Activated CD4-positive, alpha-beta T cell treated with anti-CD3 and anti-CD28 coated beads, Interleukin-2, amount 10 ng/mL, durations not matched to agents 24 days and 14 days (primary cell): ENCODE measurements at regions not wholly inside any gene's neighbourhood (a gene's known extent, or its start where the extent isn't known, plus 50 kb on each side); places are given as distances from the start of the nearest gene placed in this dataset.

ENCODE experiments used
- DNase-seq: peaks from one replicate; pipeline ENCODE4 v3.0.0; 2022
- H3K27ac Mint-ChIP-seq: one replicate; pipeline ENCODE4 v1.8.0; 2022; ENCODE audit warnings: mild to moderate bottlenecking, mixed read lengths
- H3K27me3 Mint-ChIP-seq: one replicate; pipeline ENCODE4 v1.8.0; 2022; ENCODE audit warnings: mixed read lengths
- H3K36me3 Mint-ChIP-seq: one replicate; pipeline ENCODE4 v1.8.0; 2022; ENCODE audit warnings: low read depth, mild to moderate bottlenecking, mixed read lengths
- H3K4me1 Mint-ChIP-seq: one replicate; pipeline ENCODE4 v1.8.0; 2021; ENCODE audit warnings: mixed read lengths
- H3K4me3 Mint-ChIP-seq: one replicate; pipeline ENCODE4 v1.8.0; 2022; ENCODE audit warnings: mild to moderate bottlenecking, moderate library complexity, mixed read lengths
- H3K9me3 Mint-ChIP-seq: one replicate; pipeline ENCODE4 v1.8.0; 2021; ENCODE audit warnings: mixed read lengths
- intact Hi-C: fragments of 100-400 bp; cut with micrococcal nuclease; formaldehyde crosslinking; loops from one replicate; pipeline ENCODE4 v1.15.1; 2023

- Mint-ChIP-seq H3K4me1 (peaks cover 25% of the 10 kb centered on the region), H3K27ac (no peak overlapping the region), H3K36me3 (peaks cover 3% of the 10 kb centered on the region), H3K27me3 (no peaks in the 10 kb centered on the region), H3K9me3 (no peaks in the 10 kb centered on the region), H3K4me3 (no peak overlapping the region)
- DNase-seq: no peak
- intact Hi-C loops: no loop called here
Measured at GRCh38 chr21:43364261-43364510, 62.7 kb downstream of the SIK1 start.

- DNase-seq: no peak
- no peaks in the 10 kb centered on the region for H3K27me3 Mint-ChIP-seq
- peaks cover 23% of the 10 kb centered on the region for H3K4me1 Mint-ChIP-seq
- no peaks in the 10 kb centered on the region for H3K9me3 Mint-ChIP-seq
- H3K27ac Mint-ChIP-seq: no peak overlapping the region
- intact Hi-C loops: no loop called here
- H3K36me3 Mint-ChIP-seq: peaks cover 3% of the 10 kb centered on the region
- no peak overlapping the region for H3K4me3 Mint-ChIP-seq
Measured at GRCh38 chr21:43363506-43364260, 63.2 kb downstream of the SIK1 start.

- peak overlapping the region; percentile 93 for H3K27ac Mint-ChIP-seq
- peaks cover 24% of the 10 kb centered on the region for H3K4me1 Mint-ChIP-seq
- peaks cover 5% of the 10 kb centered on the region for H3K36me3 Mint-ChIP-seq
- intact Hi-C loops: no loop called here
- no peaks in the 10 kb centered on the region for H3K27me3 Mint-ChIP-seq
- H3K9me3 Mint-ChIP-seq: no peaks in the 10 kb centered on the region
- peak overlapping the region; percentile 78 for H3K4me3 Mint-ChIP-seq
- DNase-seq: peak; percentile 67
Measured at GRCh38 chr21:43362915-43363314, 64.0 kb downstream of the SIK1 start.

- Mint-ChIP-seq H3K9me3 (no peaks in the 10 kb centered on the region), H3K4me3 (peak overlapping the region; percentile 78), H3K27me3 (no peaks in the 10 kb centered on the region), H3K27ac (peak overlapping the region; percentile 93), H3K36me3 (peaks cover 5% of the 10 kb centered on the region), H3K4me1 (peaks cover 24% of the 10 kb centered on the region)
- DNase-seq: peak; percentile 95
- intact Hi-C loops: no loop called here
Measured at GRCh38 chr21:43362321-43362791, 64.6 kb downstream of the SIK1 start.

GRCh38 chr21:43361493-43362296, 65.2 kb downstream of the SIK1 start:
- Mint-ChIP-seq H3K27me3 (no peaks in the 10 kb centered on the region), H3K4me3 (peak overlapping the region; percentile 78), H3K4me1 (peaks cover 24% of the 10 kb centered on the region), H3K9me3 (no peaks in the 10 kb centered on the region), H3K36me3 (peaks cover 5% of the 10 kb centered on the region), H3K27ac (peak overlapping the region; percentile 93)
- DNase-seq: peak; percentile 86
- intact Hi-C loops: no loop called here

GRCh38 chr21:43361127-43361492, 65.8 kb downstream of the SIK1 start:
- H3K36me3 Mint-ChIP-seq: peaks cover 5% of the 10 kb centered on the region
- peak overlapping the region; percentile 78 for H3K4me3 Mint-ChIP-seq
- intact Hi-C loops: no loop called here
- no peaks in the 10 kb centered on the region for H3K9me3 Mint-ChIP-seq
- no peaks in the 10 kb centered on the region for H3K27me3 Mint-ChIP-seq
- H3K27ac Mint-ChIP-seq: peak overlapping the region; percentile 93
- peaks cover 24% of the 10 kb centered on the region for H3K4me1 Mint-ChIP-seq
- DNase-seq: peak; percentile 83

- intact Hi-C loops: no loop called here
- Mint-ChIP-seq H3K9me3 (no peaks in the 10 kb centered on the region), H3K36me3 (peaks cover 5% of the 10 kb centered on the region), H3K4me1 (peaks cover 24% of the 10 kb centered on the region), H3K27ac (peak overlapping the region; percentile 93), H3K4me3 (peak overlapping the region; percentile 78), H3K27me3 (no peaks in the 10 kb centered on the region)
- DNase-seq: no peak
Measured at GRCh38 chr21:43360441-43361126, 66.3 kb downstream of the SIK1 start.

GRCh38 chr21:43358940-43359822, 67.8 kb downstream of the SIK1 start:
- no peak for DNase-seq
- Mint-ChIP-seq H3K4me1 (peaks cover 31% of the 10 kb centered on the region), H3K4me3 (no peak overlapping the region), H3K36me3 (peaks cover 5% of the 10 kb centered on the region), H3K27me3 (no peaks in the 10 kb centered on the region), H3K27ac (peak overlapping the region; percentile 8), H3K9me3 (no peaks in the 10 kb centered on the region)
- intact Hi-C loops: no loop called here

- Mint-ChIP-seq H3K36me3 (peaks cover 7% of the 10 kb centered on the region), H3K27ac (no peak overlapping the region), H3K4me1 (peaks cover 32% of the 10 kb centered on the region), H3K27me3 (no peaks in the 10 kb centered on the region), H3K4me3 (no peak overlapping the region), H3K9me3 (no peaks in the 10 kb centered on the region)
- intact Hi-C loops: no loop called here
- DNase-seq: no peak
Measured at GRCh38 chr21:43357715-43358430, 69.1 kb downstream of the SIK1 start.

- Mint-ChIP-seq H3K9me3 (no peaks in the 10 kb centered on the region), H3K27ac (no peak overlapping the region), H3K27me3 (no peaks in the 10 kb centered on the region), H3K4me3 (no peak overlapping the region), H3K4me1 (peaks cover 27% of the 10 kb centered on the region), H3K36me3 (peaks cover 5% of the 10 kb centered on the region)
- no peak for DNase-seq
- intact Hi-C loops: no loop called here
Measured at GRCh38 chr21:43355925-43356289, 71.0 kb downstream of the SIK1 start.

- intact Hi-C loops: no loop called here
- peaks cover 25% of the 10 kb centered on the region for H3K4me1 Mint-ChIP-seq
Measured at GRCh38 chr21:43355266-43355924, 71.5 kb downstream of the SIK1 start.

GRCh38 chr21:43354666-43355065, 72.3 kb downstream of the SIK1 start:
- Mint-ChIP-seq H3K27me3 (no peaks in the 10 kb centered on the region), H3K9me3 (no peaks in the 10 kb centered on the region), H3K27ac (peak overlapping the region; percentile 71), H3K4me3 (no peak overlapping the region), H3K36me3 (peaks cover 4% of the 10 kb centered on the region), H3K4me1 (peaks cover 25% of the 10 kb centered on the region)
- DNase-seq: no peak
- intact Hi-C loops: no loop called here

More at GRCh38 chr21:43355266-43355924, 71.5 kb downstream of the SIK1 start:
- H3K27ac Mint-ChIP-seq: peak overlapping the region; percentile 71
- no peak for DNase-seq
- H3K9me3 Mint-ChIP-seq: no peaks in the 10 kb centered on the region
- H3K36me3 Mint-ChIP-seq: peaks cover 4% of the 10 kb centered on the region
- H3K27me3 Mint-ChIP-seq: no peaks in the 10 kb centered on the region
- no peak overlapping the region for H3K4me3 Mint-ChIP-seq
